Fibroblast of villous mesenchyme (primary cell): ENCODE measurements at regions not wholly inside any gene's neighbourhood (a gene's known extent, or its start where the extent isn't known, plus 50 kb on each side); places are given as distances from the start of the nearest gene placed in this dataset.

Experiments
- DNase-seq: peaks from one replicate; pipeline ENCODE4 v3.0.0-alpha.2; 2010; ENCODE audit warnings: low read depth
- H3K4me3 ChIP-seq: 2 replicates; pipeline ENCODE4 v1.5.1; 2011; ENCODE audit warnings: low read depth, mild to moderate bottlenecking, low read length
- CTCF ChIP-seq: IDR thresholded peaks from 2 replicates; pipeline ENCODE4 v1.5.1; 2012; ENCODE audit warnings: low read depth, mild to moderate bottlenecking, low read length; ENCODE audit not compliant: insufficient read depth

- no peak for DNase-seq
- H3K4me3 ChIP-seq, result no peak overlapping the region
- TF ChIP-seq CTCF, result no peak
Measured at GRCh38 chr7:64407148-64407547, 93.4 kb downstream of the ZNF736 start.
